ENCODE measurements at regions not wholly inside any gene's neighbourhood (a gene's known extent, or its start where the extent isn't known, plus 50 kb on each side); places are given as distances from the start of the nearest gene placed in this dataset.

GRCh38 chr5:8689773-8690172 lies 820.8 kb downstream of the MTRR start:
- Mint-ChIP-seq H3K9me3 (peaks cover 4% of the 10 kb centered on the region), H3K27me3 (ENCODE audit: low read depth) (no peaks in the 10 kb centered on the region), H3K27ac (no peak overlapping the region), H3K4me3 (no peak overlapping the region), H3K4me1 (peaks cover 14% of the 10 kb centered on the region), H3K36me3 (no peaks in the 10 kb centered on the region)
- ChIA-PET POLR2A (no interaction called here), CTCF (no interaction called here)
- peak; percentile 80 for ATAC-seq
- TF ChIP-seq ZNF423 (CRISPR knock-in tag; IDR thresholded peaks at IDR 0.05): no peak
- TF ChIP-seq ZBTB21 (CRISPR knock-in tag; IDR thresholded peaks at IDR 0.05; ENCODE audit: borderline replicate concordance): no peak
- TF ChIP-seq GABPB1 (CRISPR knock-in tag; IDR thresholded peaks at IDR 0.05): no peak
- TF ChIP-seq ESRRA (CRISPR knock-in tag; IDR thresholded peaks at IDR 0.05; ENCODE audit: borderline replicate concordance): no peak
- no peak for TF ChIP-seq KAT7 (CRISPR knock-in tag; IDR thresholded peaks at IDR 0.05; ENCODE audit: borderline replicate concordance)
- no peak for TF ChIP-seq SOX15 (CRISPR knock-in tag; IDR thresholded peaks at IDR 0.05)
- TF ChIP-seq ZNF138 (CRISPR knock-in tag; conservative IDR thresholded peaks at IDR 0.05): no peak
- no peak for TF ChIP-seq FOXP1 (CRISPR knock-in tag; IDR thresholded peaks at IDR 0.05; ENCODE audit: borderline replicate concordance)
- no peak for TF ChIP-seq CREM (CRISPR knock-in tag; IDR thresholded peaks at IDR 0.05)
- TF ChIP-seq E2F5 (CRISPR knock-in tag; IDR thresholded peaks at IDR 0.05): no peak
- no peak for TF ChIP-seq AFF4 (CRISPR knock-in tag; IDR thresholded peaks at IDR 0.05; ENCODE audit: borderline replicate concordance)
- no peak for TF ChIP-seq E2F1 (CRISPR knock-in tag; IDR thresholded peaks at IDR 0.05)
- DNase-seq (ENCODE audit: low spot score): no peak

- DNase-seq (ENCODE audit: low spot score) (no peak), ATAC-seq (no peak)
- no peaks in the 10 kb centered on the region for H3K27me3 Mint-ChIP-seq (ENCODE audit: low read depth)
- ChIA-PET CTCF (no interaction called here), POLR2A (no interaction called here)
- H3K4me3 Mint-ChIP-seq: no peak overlapping the region
- H3K36me3 Mint-ChIP-seq: no peaks in the 10 kb centered on the region
- TF ChIP-seq CREM (CRISPR knock-in tag; IDR thresholded peaks at IDR 0.05) (no peak), TP53 (CRISPR knock-in tag; IDR thresholded peaks at IDR 0.05) (no peak), E2F1 (CRISPR knock-in tag; IDR thresholded peaks at IDR 0.05) (no peak), GABPB1 (CRISPR knock-in tag; IDR thresholded peaks at IDR 0.05) (no peak), NR3C1 (CRISPR knock-in tag; conservative IDR thresholded peaks at IDR 0.05; ENCODE audit: low read depth) (no peak), FOXP4 (CRISPR knock-in tag; IDR thresholded peaks at IDR 0.05) (no peak), MYBL2 (CRISPR knock-in tag; IDR thresholded peaks at IDR 0.05) (no peak), ELF4 (CRISPR knock-in tag; IDR thresholded peaks at IDR 0.05; ENCODE audit: low read depth) (no peak)
- H3K4me1 Mint-ChIP-seq: peaks cover 14% of the 10 kb centered on the region
- no peak overlapping the region for H3K27ac Mint-ChIP-seq
- peaks cover 4% of the 10 kb centered on the region for H3K9me3 Mint-ChIP-seq
Measured at GRCh38 chr5:8691221-8691620, 822.3 kb downstream of the MTRR start.
